Esophagus muscularis mucosa (tissue), 4 donors: ENCODE measurements at regions not wholly inside any gene's neighbourhood (a gene's known extent, or its start where the extent isn't known, plus 50 kb on each side); places are given as distances from the start of the nearest gene placed in this dataset.
"Not testable (repeated sequence)": the region's sequence is repeated elsewhere in the genome, so short reads cannot be mapped to it uniquely, and the experiment has no call there.

Experiments
- DNase-seq: peaks from one replicate; pipeline ENCODE4 v3.0.0-alpha.2; 2017; ENCODE audit errors: extremely low spot score
- H3K27ac ChIP-seq, 4 donors: fragments of 200-600 bp; sonication (generic); replicated peaks in 1 of 4; 1 replicate in 3 of 4; 2 replicates in 1 of 4; pipeline ENCODE4 v1.5.1; 2016 to 2019; ENCODE audit warnings: mild to moderate bottlenecking in 1 of 4
- H3K27me3 ChIP-seq, 4 donors: fragments of 200-600 bp; sonication (generic); one replicate each; pipeline versions ENCODE4 v1.5.1 to v1.6.0; 2016 to 2019
- H3K36me3 ChIP-seq, 4 donors: fragments of 200-600 bp; sonication (generic); one replicate each; pipeline ENCODE4 v1.5.1; 2016 to 2019
- H3K4me1 ChIP-seq, 4 donors: fragments of 200-600 bp; sonication (generic); one replicate each; pipeline ENCODE4 v1.5.1; 2016 to 2019
- H3K4me3 ChIP-seq, 4 donors: fragments of 200-600 bp; sonication (generic); 1 replicate in 2 of 4; 2 replicates in 2 of 4; pipeline ENCODE4 v1.5.1; 2016 to 2019; ENCODE audit warnings: mild to moderate bottlenecking in 4 of 4, moderate library complexity in 1 of 4
- H3K9me3 ChIP-seq, 4 donors: fragments of 200-600 bp; sonication (generic); 1 replicate in 3 of 4; 2 replicates in 1 of 4; pipeline ENCODE4 v1.5.1; 2016 to 2019
- CTCF ChIP-seq, 3 experiments: fragments of 200-600 bp in 2 of 3; fragments of 450-650 bp in 1 of 3; sonication (generic) in 2 of 3; IDR thresholded peaks; one replicate each; pipeline ENCODE4 v1.5.1; 2017 to 2019; ENCODE audit warnings: antibody characterized with exemption in 3 of 3, mild to moderate bottlenecking in 2 of 3, moderate library complexity in 1 of 3
- EP300 ChIP-seq: sonication (generic); formaldehyde crosslinking; IDR thresholded peaks from one replicate; pipeline ENCODE4 v1.6.1; 2017; ENCODE audit warnings: antibody characterized with exemption
- POLR2A ChIP-seq: fragments of 450-650 bp; IDR thresholded peaks from one replicate; pipeline ENCODE4 v1.6.1; 2017; ENCODE audit warnings: antibody characterized with exemption, moderate library complexity, mild to moderate bottlenecking, low read depth
- POLR2AphosphoS5 ChIP-seq, 2 donors: sonication (generic); formaldehyde crosslinking; IDR thresholded peaks; one replicate each; pipeline ENCODE4 v1.6.1; 2017; ENCODE audit warnings: antibody characterized with exemption in 2 of 2
- WGBS: methylation state at CpG from one replicate; pipeline ENCODE4 v1.1.5; 2018; 5-methylcytosine and 5-hydroxymethylcytosine counted together
- intact Hi-C: fragments of 100-400 bp; cut with DNase I; formaldehyde crosslinking; loops from one replicate; pipeline ENCODE4 v1.15.1; 2023

DNA sequence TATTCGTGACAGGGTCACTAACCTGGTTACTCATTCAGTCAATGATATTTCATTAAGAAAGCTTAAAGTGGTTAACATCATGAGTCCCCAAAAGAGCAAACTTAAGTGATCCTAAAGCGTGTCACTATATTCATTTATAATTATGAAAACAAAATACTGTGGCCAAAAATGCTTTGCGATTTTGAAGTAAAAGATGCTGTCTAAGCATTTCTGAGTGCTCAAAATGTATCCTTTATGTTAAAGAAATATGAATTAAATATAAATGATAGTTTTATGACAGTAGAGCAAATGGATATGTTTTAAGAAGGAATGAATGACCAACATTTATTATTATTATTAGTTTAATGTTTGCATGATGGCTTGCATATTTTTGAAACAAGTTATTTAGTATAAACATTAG lies 72.6 kb upstream of the CDC42EP3 start:
- H3K4me1 ChIP-seq: no peaks in the 10 kb centered on the region
- intact Hi-C loops: no loop called here
- no peaks in the 10 kb centered on the region for H3K27me3 ChIP-seq
- no peak overlapping the region for H3K27ac ChIP-seq
- no peak for DNase-seq
- WGBS: 86% methylated on average over 3 of the region's 3 CpGs
- H3K36me3 ChIP-seq: no peaks in the 10 kb centered on the region
- H3K9me3 ChIP-seq: no peaks in the 10 kb centered on the region
- no peak for TF ChIP-seq POLR2AphosphoS5 (IDR thresholded peaks at IDR 0.05)
- TF ChIP-seq POLR2A: no peak
- no peak for TF ChIP-seq EP300
- TF ChIP-seq CTCF (IDR thresholded peaks at IDR 0.05): no peak
- no peak overlapping the region for H3K4me3 ChIP-seq

DNA sequence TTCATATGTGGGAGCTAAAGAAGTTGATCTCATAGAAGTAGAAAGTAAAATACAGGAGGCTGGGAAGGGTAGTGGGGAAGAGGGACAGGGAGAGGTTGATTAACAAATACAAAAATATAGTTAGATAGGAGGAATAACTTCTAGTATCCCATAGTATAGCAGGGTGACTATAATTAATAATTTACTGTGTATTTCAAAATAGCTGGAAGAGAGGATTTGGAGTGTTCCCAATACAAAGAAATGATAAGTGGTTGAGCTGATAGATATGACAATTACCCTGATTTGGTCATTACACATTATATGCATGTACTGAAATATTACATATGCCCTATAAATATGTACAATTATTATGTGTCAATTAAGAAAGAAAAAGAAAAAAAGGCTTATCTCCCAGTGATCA lies 73.5 kb upstream of the CDC42EP3 start:
- H3K27ac ChIP-seq, H3K4me3 ChIP-seq, H3K36me3 ChIP-seq, intact Hi-C loops, H3K27me3 ChIP-seq, H3K4me1 ChIP-seq, H3K9me3 ChIP-seq, DNase-seq: not testable (repeated sequence)

DNA sequence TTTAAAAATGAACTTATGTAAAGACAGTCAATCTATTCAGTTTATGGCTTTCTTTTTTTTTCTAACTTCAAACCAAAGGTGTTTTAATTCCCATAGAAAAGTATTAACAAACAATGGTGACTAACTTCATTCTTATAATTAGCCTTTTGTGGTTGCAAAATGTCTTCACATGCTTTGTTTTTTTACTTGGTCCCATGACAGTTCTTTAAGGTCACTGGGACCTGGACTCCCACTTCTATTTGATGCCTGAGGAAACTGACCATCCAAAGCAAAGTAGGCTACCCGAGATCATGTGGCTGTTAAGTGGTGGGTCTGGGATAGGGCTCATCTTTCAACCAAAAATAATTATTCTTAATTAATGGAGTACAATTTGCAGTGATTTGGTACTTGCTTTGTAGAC lies 74.6 kb upstream of the CDC42EP3 start:
- intact Hi-C loops, H3K9me3 ChIP-seq, H3K36me3 ChIP-seq, H3K4me1 ChIP-seq, H3K4me3 ChIP-seq, H3K27me3 ChIP-seq, DNase-seq, H3K27ac ChIP-seq: not testable (repeated sequence)
- WGBS: 95% methylated on average over 1 of the region's 1 CpG

DNA sequence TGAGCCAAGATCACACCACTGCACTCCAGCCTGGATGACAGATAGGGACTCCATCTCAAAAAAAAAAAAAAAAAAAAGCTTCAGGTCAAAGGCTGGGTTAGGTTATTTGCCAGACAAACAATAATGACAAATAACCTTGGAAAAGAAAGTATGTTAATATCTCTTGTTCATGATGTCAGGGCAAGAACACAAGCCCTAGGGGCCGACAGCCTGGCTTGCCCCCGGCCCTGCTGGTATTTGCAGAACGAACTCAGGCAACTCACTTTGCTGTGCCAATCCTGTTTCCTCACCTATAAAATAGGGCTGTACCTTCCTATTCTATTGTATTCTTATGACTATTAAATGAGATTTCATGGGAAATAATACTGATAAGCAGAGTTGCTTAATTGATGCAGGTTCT lies 75.4 kb upstream of the CDC42EP3 start:
- no peaks in the 10 kb centered on the region for H3K9me3 ChIP-seq
- 98% methylated on average over 3 of the region's 3 CpGs for WGBS
- H3K36me3 ChIP-seq: no peaks in the 10 kb centered on the region
- no peak overlapping the region for H3K27ac ChIP-seq
- H3K4me1 ChIP-seq: no peaks in the 10 kb centered on the region
- no peaks in the 10 kb centered on the region for H3K27me3 ChIP-seq
- DNase-seq: no peak
- no peak overlapping the region for H3K4me3 ChIP-seq
- intact Hi-C loops: no loop called here
- no peak for TF ChIP-seq EP300
- TF ChIP-seq POLR2A: no peak
- TF ChIP-seq CTCF (IDR thresholded peaks at IDR 0.05): no peak
- TF ChIP-seq POLR2AphosphoS5 (IDR thresholded peaks at IDR 0.05): no peak

GRCh38 chr2:37748541-37748940 lies 77.1 kb upstream of the CDC42EP3 start:
- H3K27me3 ChIP-seq: no peaks in the 10 kb centered on the region
- 92% methylated on average over 4 of the region's 4 CpGs for WGBS
- H3K4me3 ChIP-seq: no peak overlapping the region
- DNase-seq: no peak
- no peaks in the 10 kb centered on the region for H3K9me3 ChIP-seq
- intact Hi-C loops: no loop called here
- TF ChIP-seq EP300 (no peak), CTCF (IDR thresholded peaks at IDR 0.05) (no peak), POLR2A (no peak), POLR2AphosphoS5 (IDR thresholded peaks at IDR 0.05) (no peak)
- H3K36me3 ChIP-seq: no peaks in the 10 kb centered on the region
- H3K27ac ChIP-seq: no peak overlapping the region
- H3K4me1 ChIP-seq: no peaks in the 10 kb centered on the region

DNA sequence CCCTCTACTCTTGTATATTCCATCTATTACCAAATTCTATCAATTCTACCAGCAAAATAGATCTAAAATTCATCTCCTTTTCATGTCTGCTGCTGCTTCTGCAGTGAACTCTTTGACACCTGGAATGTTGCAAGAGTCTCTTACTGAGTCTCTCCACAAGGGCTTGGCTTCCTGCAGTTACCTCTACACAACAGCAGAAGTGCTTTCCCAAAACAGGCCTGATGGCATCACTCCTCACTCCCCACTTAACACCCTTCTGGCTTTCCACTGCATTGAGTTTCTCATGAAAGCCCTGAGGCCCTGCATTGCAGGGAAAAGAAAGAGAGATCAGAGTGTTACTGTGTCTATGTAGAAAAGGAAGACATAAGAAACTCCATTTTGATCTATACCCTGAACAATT lies 78.8 kb upstream of the CDC42EP3 start:
- H3K4me3 ChIP-seq, H3K36me3 ChIP-seq, DNase-seq, H3K4me1 ChIP-seq, intact Hi-C loops, H3K27me3 ChIP-seq, H3K27ac ChIP-seq, H3K9me3 ChIP-seq: not testable (repeated sequence)
